Nephron progenitor cell (in vitro differentiated cells): ENCODE measurements at regions not wholly inside any gene's neighbourhood (a gene's known extent, or its start where the extent isn't known, plus 50 kb on each side); places are given as distances from the start of the nearest gene placed in this dataset.

Experiments
- DNase-seq: peaks from one replicate; pipeline ENCODE4 v3.0.0; 2021
- H3K27ac Mint-ChIP-seq: 2 replicates; pipeline ENCODE4 v1.8.0; 2021; ENCODE audit warnings: mild to moderate bottlenecking, moderate library complexity, mixed read lengths
- H3K27me3 Mint-ChIP-seq: 2 replicates; pipeline ENCODE4 v1.8.0; 2021; ENCODE audit warnings: mild to moderate bottlenecking, low read depth, mixed read lengths; ENCODE audit not compliant: poor library complexity
- H3K36me3 Mint-ChIP-seq: 2 replicates; pipeline ENCODE4 v1.8.0; 2021; ENCODE audit warnings: low read depth, mixed read lengths
- H3K4me1 Mint-ChIP-seq: 2 replicates; pipeline ENCODE4 v1.8.0; 2021; ENCODE audit warnings: mixed read lengths
- H3K4me3 Mint-ChIP-seq: 2 replicates; pipeline ENCODE4 v1.8.0; 2021; ENCODE audit warnings: mild to moderate bottlenecking, moderate library complexity, mixed read lengths
- H3K9me3 Mint-ChIP-seq: 2 replicates; pipeline ENCODE4 v1.8.0; 2021; ENCODE audit warnings: mild to moderate bottlenecking, moderate library complexity, mixed read lengths
- TF ChIP-seq, protein P1 (sequence below): fragments of 200-600 bp; sonication (generic); IDR thresholded peaks from 2 replicates; pipeline ENCODE4 v1.5.0; 2021; ENCODE audit warnings: antibody characterized with exemption

DNA sequence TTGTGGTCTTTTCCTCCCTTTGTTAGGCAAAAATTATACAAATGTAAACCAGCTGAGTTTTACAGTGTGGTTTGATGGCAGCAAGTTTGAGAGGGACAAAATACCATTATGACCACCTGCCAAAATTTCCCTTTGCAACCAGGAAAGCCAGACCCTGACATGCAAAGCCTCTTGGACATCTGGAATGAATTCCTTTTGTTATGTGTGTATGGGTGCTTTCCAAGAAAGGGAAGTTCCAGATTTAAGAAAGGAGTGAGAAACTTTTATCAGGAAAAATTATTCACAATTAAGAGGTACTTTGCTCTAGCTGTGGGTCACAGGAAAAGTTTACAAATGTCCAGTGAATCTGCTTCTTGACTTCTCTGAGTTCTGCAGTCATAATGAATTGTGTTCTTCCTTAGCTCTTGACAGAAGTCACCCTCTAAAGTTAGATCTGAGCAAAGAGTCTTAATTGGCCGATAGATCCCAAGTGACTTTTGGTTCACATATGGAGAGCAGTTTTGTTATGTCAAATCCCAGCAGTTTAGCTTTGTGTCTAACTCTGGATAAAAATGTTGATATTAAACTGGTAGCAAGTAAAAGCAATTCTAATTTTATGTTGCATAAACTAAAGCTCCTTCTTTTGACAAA lies 295.9 kb upstream of the ZNF608 start:
- DNase-seq = no peak
- Mint-ChIP-seq H3K9me3 (peaks cover 4% of the 10 kb centered on the region), H3K27me3 (no peaks in the 10 kb centered on the region), H3K27ac (no peak overlapping the region), H3K4me1 (peaks cover 61% of the 10 kb centered on the region), H3K36me3 (peaks cover 4% of the 10 kb centered on the region), H3K4me3 (no peak overlapping the region)
- TF ChIP-seq, protein P1, sequence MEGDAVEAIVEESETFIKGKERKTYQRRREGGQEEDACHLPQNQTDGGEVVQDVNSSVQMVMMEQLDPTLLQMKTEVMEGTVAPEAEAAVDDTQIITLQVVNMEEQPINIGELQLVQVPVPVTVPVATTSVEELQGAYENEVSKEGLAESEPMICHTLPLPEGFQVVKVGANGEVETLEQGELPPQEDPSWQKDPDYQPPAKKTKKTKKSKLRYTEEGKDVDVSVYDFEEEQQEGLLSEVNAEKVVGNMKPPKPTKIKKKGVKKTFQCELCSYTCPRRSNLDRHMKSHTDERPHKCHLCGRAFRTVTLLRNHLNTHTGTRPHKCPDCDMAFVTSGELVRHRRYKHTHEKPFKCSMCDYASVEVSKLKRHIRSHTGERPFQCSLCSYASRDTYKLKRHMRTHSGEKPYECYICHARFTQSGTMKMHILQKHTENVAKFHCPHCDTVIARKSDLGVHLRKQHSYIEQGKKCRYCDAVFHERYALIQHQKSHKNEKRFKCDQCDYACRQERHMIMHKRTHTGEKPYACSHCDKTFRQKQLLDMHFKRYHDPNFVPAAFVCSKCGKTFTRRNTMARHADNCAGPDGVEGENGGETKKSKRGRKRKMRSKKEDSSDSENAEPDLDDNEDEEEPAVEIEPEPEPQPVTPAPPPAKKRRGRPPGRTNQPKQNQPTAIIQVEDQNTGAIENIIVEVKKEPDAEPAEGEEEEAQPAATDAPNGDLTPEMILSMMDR = no peak

DNA sequence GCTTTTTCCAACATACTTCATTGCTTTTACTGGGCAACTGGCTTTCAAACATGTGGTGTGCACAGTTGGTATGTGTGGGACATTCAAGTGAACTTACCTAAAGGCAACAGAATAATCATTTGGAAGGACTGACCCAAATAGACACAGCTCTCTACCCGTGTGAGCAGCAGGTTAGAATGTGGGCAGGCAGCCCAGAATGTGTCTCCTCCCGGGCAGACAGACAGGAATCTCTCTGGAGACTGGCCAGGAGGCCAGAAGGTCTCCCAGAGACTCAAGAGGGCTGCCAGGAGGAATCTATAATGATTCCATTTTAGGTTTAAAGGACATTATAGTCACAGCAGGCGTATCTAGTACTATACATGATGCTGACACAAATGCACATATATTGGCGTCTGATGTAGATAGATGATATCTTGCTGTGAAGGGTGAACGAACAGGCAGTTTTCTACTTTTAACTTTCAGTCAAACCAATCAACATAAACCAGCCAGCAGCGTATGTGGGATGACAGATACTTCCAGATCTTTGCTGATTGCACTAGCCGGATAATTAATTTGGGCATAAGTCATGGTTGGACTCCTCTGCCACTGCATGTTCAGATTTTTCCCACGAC lies 297.4 kb upstream of the ZNF608 start:
- H3K36me3 Mint-ChIP-seq = no peaks in the 10 kb centered on the region
- H3K4me1 Mint-ChIP-seq = peaks cover 58% of the 10 kb centered on the region
- H3K4me3 Mint-ChIP-seq = no peak overlapping the region
- TF ChIP-seq, protein P1 = no peak
- H3K9me3 Mint-ChIP-seq = no peaks in the 10 kb centered on the region
- no peaks in the 10 kb centered on the region for H3K27me3 Mint-ChIP-seq
- DNase-seq = no peak
- H3K27ac Mint-ChIP-seq = peak overlapping the region; percentile 90

DNA sequence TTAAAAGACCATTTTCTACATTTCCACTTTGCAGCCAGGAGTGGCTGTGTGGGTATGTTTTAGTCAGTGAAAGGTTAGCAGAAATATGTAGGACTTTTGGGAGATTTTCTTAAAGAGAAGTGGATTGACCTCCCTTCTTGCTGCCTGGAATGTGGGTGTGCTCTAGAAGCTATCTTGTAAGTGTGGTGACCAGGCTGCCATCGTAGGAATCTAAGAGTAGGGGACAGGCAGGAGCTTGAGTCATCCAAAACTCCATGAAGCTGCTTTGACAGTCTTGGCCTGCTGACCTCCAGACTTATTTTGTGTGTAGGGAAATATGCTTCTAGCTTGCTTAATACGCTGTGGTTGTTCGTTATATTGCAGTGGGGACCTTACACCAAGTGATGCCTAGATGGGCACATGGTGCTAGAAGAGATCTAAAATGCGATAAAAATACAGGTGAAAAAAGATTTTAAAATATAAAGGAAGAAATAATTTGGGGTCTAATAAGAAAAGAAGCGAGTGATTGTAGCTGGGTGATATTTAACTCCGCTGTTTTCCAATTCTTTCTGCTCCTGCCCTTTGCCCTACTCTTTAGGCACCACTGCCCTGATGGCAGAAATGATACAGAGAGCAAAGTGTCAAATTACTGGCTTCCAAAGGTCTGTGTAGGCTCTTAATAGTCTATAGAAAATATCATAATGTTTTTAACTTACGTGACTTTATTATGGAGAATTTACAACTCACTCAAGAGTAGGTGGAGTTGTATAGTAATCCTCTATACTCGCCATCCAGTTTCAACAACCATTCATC lies 298.2 kb upstream of the ZNF608 start:
- Mint-ChIP-seq H3K4me1 (peaks cover 62% of the 10 kb centered on the region), H3K36me3 (peaks cover 2% of the 10 kb centered on the region), H3K4me3 (peak overlapping the region; percentile 11), H3K9me3 (peaks cover 2% of the 10 kb centered on the region), H3K27me3 (no peaks in the 10 kb centered on the region), H3K27ac (peak overlapping the region; percentile 90)
- no peak for DNase-seq
- TF ChIP-seq, protein P1 = no peak

DNA sequence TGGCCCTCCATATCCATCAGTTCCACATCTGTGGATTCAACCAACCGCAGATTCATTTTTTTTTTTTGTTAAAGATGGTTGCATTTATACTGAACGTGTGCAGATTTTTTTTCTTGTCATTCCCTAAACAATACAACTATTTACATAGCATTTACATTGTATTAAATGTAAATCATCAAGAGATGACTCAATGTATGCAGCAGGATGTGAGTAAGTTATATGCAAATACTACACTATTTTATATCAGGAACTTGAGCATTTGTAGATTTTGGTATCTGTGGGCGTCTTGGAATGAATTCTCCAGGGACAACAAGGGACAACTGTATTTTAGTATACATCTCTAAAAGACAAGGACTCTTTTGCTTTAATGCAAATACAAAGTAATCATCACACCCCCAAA lies 299.2 kb upstream of the ZNF608 start:
- no peak for DNase-seq
- peaks cover 6% of the 10 kb centered on the region for H3K9me3 Mint-ChIP-seq
- TF ChIP-seq, protein P1 = no peak
- H3K27me3 Mint-ChIP-seq = no peaks in the 10 kb centered on the region
- H3K4me1 Mint-ChIP-seq = peaks cover 69% of the 10 kb centered on the region
- H3K27ac Mint-ChIP-seq = no peak overlapping the region
- H3K36me3 Mint-ChIP-seq = peaks cover 5% of the 10 kb centered on the region
- H3K4me3 Mint-ChIP-seq = no peak overlapping the region

DNA sequence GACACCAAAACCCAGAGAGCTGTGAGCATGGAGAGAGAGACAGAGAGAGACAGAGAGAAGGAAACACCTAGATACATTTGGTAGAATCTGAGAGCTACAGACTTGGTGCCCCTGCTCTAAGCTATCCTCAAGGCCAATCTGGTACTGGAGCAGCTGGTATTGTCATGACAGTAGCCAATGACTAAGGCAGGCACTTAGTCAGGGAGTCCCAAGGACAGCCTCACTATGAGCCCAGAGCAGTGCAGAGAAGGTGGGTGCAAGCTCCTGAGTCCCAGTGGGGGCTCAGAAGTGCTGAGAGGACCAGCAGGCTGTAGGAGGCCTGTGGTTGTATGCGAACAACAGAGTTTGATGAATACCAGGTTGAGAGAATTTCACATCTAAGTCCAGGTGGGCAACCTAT lies 300.4 kb upstream of the ZNF608 start:
- peaks cover 60% of the 10 kb centered on the region for H3K4me1 Mint-ChIP-seq
- no peak overlapping the region for H3K27ac Mint-ChIP-seq
- no peak for DNase-seq
- peaks cover 13% of the 10 kb centered on the region for H3K9me3 Mint-ChIP-seq
- TF ChIP-seq, protein P1 = no peak
- no peaks in the 10 kb centered on the region for H3K27me3 Mint-ChIP-seq
- H3K36me3 Mint-ChIP-seq = peaks cover 5% of the 10 kb centered on the region
- no peak overlapping the region for H3K4me3 Mint-ChIP-seq
